Parathyroid adenoma (tissue), 2 donors: ENCODE measurements at regions not wholly inside any gene's neighbourhood (a gene's known extent, or its start where the extent isn't known, plus 50 kb on each side); places are given as distances from the start of the nearest gene placed in this dataset.

Source experiments
- H2AFZ ChIP-seq: fragments of 300-600 bp; sonication (generic); one replicate; pipeline ENCODE4 v1.7.0; 2017; ENCODE audit warnings: antibody characterized with exemption, mild to moderate bottlenecking
- H3K27ac ChIP-seq: fragments of 300-600 bp; sonication (generic); one replicate; pipeline ENCODE4 v1.7.0; 2017
- H3K27me3 ChIP-seq: fragments of 300-600 bp; sonication (generic); one replicate; pipeline ENCODE4 v1.7.0; 2017; ENCODE audit warnings: low read length; ENCODE audit not compliant: control insufficient read depth, insufficient read depth
- H3K36me3 ChIP-seq: fragments of 300-600 bp; sonication (generic); one replicate; pipeline ENCODE4 v1.7.0; 2017; ENCODE audit warnings: low read length; ENCODE audit not compliant: control insufficient read depth, insufficient read depth
- H3K4me1 ChIP-seq: fragments of 300-600 bp; sonication (generic); one replicate; pipeline ENCODE4 v1.7.0; 2017; ENCODE audit warnings: control low read depth
- H3K4me2 ChIP-seq: fragments of 300-600 bp; sonication (generic); one replicate; pipeline ENCODE4 v1.7.0; 2017; ENCODE audit warnings: low read length
- H3K4me3 ChIP-seq: fragments of 300-600 bp; sonication (generic); one replicate; pipeline ENCODE4 v1.7.0; 2017; ENCODE audit warnings: low read depth, low read length
- H3K79me2 ChIP-seq: fragments of 300-600 bp; sonication (generic); one replicate; pipeline ENCODE4 v1.7.0; 2017; ENCODE audit warnings: control low read depth
- H3K9ac ChIP-seq: fragments of 300-600 bp; sonication (generic); one replicate; pipeline ENCODE4 v1.7.0; 2017; ENCODE audit warnings: mild to moderate bottlenecking
- H3K9me3 ChIP-seq: fragments of 300-600 bp; sonication (generic); one replicate; pipeline ENCODE4 v1.7.0; 2017; ENCODE audit warnings: low read length; ENCODE audit not compliant: control insufficient read depth
- CTCF ChIP-seq: fragments of 300-600 bp; sonication (generic); IDR thresholded peaks from one replicate; pipeline ENCODE4 v1.7.0; 2017; ENCODE audit warnings: antibody characterized with exemption, mild to moderate bottlenecking
- donor health status: primary hyperparathyroidism.

DNA sequence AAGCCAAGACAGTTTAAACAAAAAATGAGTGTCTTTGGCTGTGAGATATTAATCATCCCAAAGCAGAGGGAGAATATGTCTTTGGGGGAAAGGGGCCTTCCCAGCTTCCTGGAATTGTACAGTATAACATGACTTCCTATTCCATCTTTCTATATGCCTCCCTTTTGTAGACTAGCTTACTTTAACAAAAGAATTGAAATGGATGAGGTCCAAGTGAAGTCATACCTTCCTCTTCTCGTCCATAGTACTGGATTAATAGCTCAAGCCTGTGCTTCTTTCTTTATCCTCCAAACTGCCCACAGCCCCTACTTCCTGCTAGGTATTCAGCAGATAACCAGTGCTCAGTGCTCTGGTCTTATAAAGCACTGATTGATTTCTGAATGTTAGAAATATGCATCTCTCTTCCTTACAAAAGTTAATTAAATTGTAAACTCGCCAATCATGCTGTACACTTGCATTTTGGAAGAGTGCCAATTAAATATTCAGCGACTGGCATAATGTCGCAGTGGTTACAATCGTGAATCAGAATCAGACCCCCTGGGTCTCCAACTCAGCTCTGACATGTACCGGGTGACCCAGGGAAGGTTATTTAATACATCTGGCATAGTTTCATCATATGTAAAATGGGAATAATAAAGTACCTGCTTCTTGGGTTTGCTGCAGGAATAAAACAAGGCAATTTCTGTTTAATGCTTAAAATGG lies 325.1 kb downstream of the RND3 start:
- no peaks in the 10 kb centered on the region for H3K9me3 ChIP-seq
- no peaks in the 10 kb centered on the region for H3K79me2 ChIP-seq
- no peaks in the 10 kb centered on the region for H3K36me3 ChIP-seq
- no peak overlapping the region for H3K4me3 ChIP-seq
- H3K27me3 ChIP-seq, result no peaks in the 10 kb centered on the region
- no peak overlapping the region for H3K9ac ChIP-seq
- no peaks in the 10 kb centered on the region for H3K4me1 ChIP-seq
- no peak overlapping the region for H3K27ac ChIP-seq
- no peak overlapping the region for H2AFZ ChIP-seq
- no peak overlapping the region for H3K4me2 ChIP-seq
- TF ChIP-seq CTCF, result no peak

- Histone ChIP-seq H3K4me3 (no peak overlapping the region), H3K27ac (no peak overlapping the region), H3K79me2 (no peaks in the 10 kb centered on the region), H3K27me3 (no peaks in the 10 kb centered on the region), H3K9me3 (no peaks in the 10 kb centered on the region), H3K36me3 (no peaks in the 10 kb centered on the region), H2AFZ (no peak overlapping the region), H3K4me2 (no peak overlapping the region), H3K9ac (no peak overlapping the region), H3K4me1 (no peaks in the 10 kb centered on the region)
- TF ChIP-seq CTCF, result no peak
Observed at GRCh38 chr2:150160058-150160457, 327.4 kb downstream of the RND3 start.

DNA sequence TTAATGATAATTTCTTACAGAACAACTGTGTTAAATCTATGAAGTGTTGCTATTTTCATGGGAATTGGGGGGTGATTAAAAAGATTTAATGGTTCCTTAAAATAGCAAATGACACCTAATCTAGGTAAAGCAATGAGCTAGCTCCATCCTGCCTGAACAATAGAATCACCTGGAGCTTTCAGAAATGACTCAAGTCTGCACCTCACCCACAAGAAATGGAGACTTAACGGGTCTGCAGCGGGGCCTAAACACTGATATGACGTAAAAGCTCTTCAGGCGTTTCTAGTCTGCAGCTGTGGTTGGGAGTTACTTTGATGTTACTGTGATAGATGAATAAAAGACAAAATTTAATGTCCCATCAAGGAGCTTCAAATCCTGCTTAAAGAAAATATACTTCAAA lies 328.2 kb downstream of the RND3 start:
- Histone ChIP-seq H2AFZ (no peak overlapping the region), H3K36me3 (no peaks in the 10 kb centered on the region), H3K4me2 (no peak overlapping the region), H3K79me2 (no peaks in the 10 kb centered on the region), H3K4me1 (no peaks in the 10 kb centered on the region), H3K9ac (no peak overlapping the region), H3K9me3 (no peaks in the 10 kb centered on the region), H3K4me3 (no peak overlapping the region), H3K27ac (no peak overlapping the region), H3K27me3 (no peaks in the 10 kb centered on the region)
- TF ChIP-seq CTCF, result no peak

DNA sequence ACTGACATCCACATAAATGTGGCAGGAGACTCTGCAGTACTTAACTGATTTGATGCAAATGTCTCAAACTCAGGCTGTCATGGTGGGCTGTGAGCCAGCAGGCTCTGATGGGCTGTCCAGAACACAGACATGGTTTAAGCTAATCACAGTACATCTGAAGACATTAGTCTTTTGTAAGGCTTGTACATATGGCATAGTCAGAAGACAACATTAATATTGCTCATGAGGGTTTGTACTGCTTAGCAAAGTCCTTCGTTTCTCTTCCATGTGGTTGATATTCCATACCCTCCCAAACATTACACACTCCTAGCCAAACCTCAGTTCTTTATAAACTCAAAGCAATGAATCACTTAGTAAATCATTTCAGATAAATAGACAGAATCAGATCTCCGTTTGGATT lies 330.6 kb downstream of the RND3 start:
- Histone ChIP-seq H3K36me3 (no peaks in the 10 kb centered on the region), H3K27me3 (no peaks in the 10 kb centered on the region), H3K79me2 (no peaks in the 10 kb centered on the region), H3K4me1 (no peaks in the 10 kb centered on the region), H3K9me3 (no peaks in the 10 kb centered on the region), H2AFZ (no peak overlapping the region), H3K9ac (no peak overlapping the region), H3K4me2 (no peak overlapping the region), H3K4me3 (no peak overlapping the region), H3K27ac (no peak overlapping the region)
- TF ChIP-seq CTCF, result no peak

- Histone ChIP-seq H3K79me2 (no peaks in the 10 kb centered on the region), H2AFZ (no peak overlapping the region), H3K27me3 (no peaks in the 10 kb centered on the region), H3K9ac (no peak overlapping the region), H3K36me3 (no peaks in the 10 kb centered on the region), H3K4me3 (no peak overlapping the region), H3K4me1 (no peaks in the 10 kb centered on the region), H3K4me2 (no peak overlapping the region), H3K9me3 (no peaks in the 10 kb centered on the region), H3K27ac (no peak overlapping the region)
- TF ChIP-seq CTCF, result no peak
Observed at GRCh38 chr2:150156415-150156814, 331.1 kb downstream of the RND3 start.
